Upper lobe of left lung (tissue), 6 donors: ENCODE measurements at regions not wholly inside any gene's neighbourhood (a gene's known extent, or its start where the extent isn't known, plus 50 kb on each side); places are given as distances from the start of the nearest gene placed in this dataset.

Experiments used
- ATAC-seq, 2 donors: fragments of 200-7000 bp; cut with Tn5 transposase; one replicate each; pipeline ENCODE4 v1.9.1; 2022; ENCODE audit warnings: mild to moderate bottlenecking in 2 of 2, moderate library complexity in 2 of 2; ENCODE audit not compliant: low FRiP score in 2 of 2
- DNase-seq, 2 donors: peaks; one replicate each; pipeline ENCODE4 v3.0.0-alpha.2; 2019 to 2020
- H3K27ac ChIP-seq, 4 donors: fragments of 200-600 bp; sonication (generic); one replicate each; pipeline ENCODE4 v1.5.1; 2016 to 2019
- H3K27me3 ChIP-seq, 4 donors: fragments of 200-600 bp; sonication (generic); one replicate each; pipeline ENCODE4 v1.5.1; 2017 to 2019
- H3K36me3 ChIP-seq, 4 donors: fragments of 200-600 bp; sonication (generic); one replicate each; pipeline ENCODE4 v1.5.1; 2016 to 2019
- H3K4me1 ChIP-seq, 4 donors: fragments of 200-600 bp; sonication (generic); one replicate each; pipeline ENCODE4 v1.5.1; 2018 to 2019
- H3K4me3 ChIP-seq, 4 donors: fragments of 200-600 bp; sonication (generic); one replicate each; pipeline ENCODE4 v1.5.1; 2017 to 2019; ENCODE audit warnings: mild to moderate bottlenecking in 2 of 4, moderate library complexity in 1 of 4
- H3K9me3 ChIP-seq, 4 donors: fragments of 200-600 bp; sonication (generic); one replicate each; pipeline ENCODE4 v1.5.1; 2018 to 2019
- EP300 ChIP-seq, 4 donors: sonication (generic); formaldehyde crosslinking; IDR thresholded peaks; one replicate each; pipeline ENCODE4 v1.5.1; 2017; ENCODE audit warnings: antibody characterized with exemption in 4 of 4, control low read depth in 2 of 4
- POLR2A ChIP-seq, 4 donors: fragments of 450-650 bp; IDR thresholded peaks; one replicate each; pipeline ENCODE4 v1.5.1; 2016 to 2017; ENCODE audit warnings: antibody characterized with exemption in 4 of 4, mild to moderate bottlenecking in 2 of 4
- POLR2AphosphoS5 ChIP-seq, 2 donors: sonication (generic); formaldehyde crosslinking; IDR thresholded peaks; one replicate each; pipeline ENCODE4 v1.5.1; 2017; ENCODE audit warnings: antibody characterized with exemption in 2 of 2
- WGBS, 2 donors: methylation state at CpG; one replicate each; pipeline ENCODE4 v1.1.5; 2017 to 2018; 5-methylcytosine and 5-hydroxymethylcytosine counted together
- TF ChIP-seq, protein P1 (sequence below), 6 experiments: fragments of 450-650 bp in 4 of 6; fragments of 200-600 bp in 2 of 6; sonication (generic) in 2 of 6; IDR thresholded peaks; one replicate each; pipeline ENCODE4 v1.5.1; 2016 to 2019; ENCODE audit warnings: antibody characterized with exemption in 6 of 6
- donor health status: DM: no; HTN: no; CAD: no; lungs with moderate emphysema.
- donor health status: DM: no; HTN: yes; CAD: no; lungs with severe emphysema.

DNA sequence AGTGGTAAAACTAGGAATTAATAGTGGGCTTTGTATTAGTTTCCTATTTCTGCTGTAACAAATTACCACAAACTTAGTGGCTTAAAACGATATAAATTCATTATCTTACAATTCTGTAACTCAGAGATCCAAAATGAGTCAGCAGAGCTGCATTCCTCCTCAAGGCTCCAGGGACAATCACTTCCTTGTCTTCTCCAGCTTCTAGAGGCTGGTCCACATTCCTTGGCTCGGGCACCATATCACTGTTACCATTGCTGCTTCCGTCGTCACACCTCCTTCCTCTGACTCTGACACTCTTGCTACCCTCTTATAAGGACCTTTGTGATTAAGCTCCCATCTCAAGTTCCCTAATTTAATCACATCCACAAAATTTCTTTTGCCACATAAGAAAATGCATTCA lies 567.8 kb upstream of the KLHL29 start:
- Histone ChIP-seq H3K9me3 (no peaks in the 10 kb centered on the region), H3K27ac (no peak overlapping the region), H3K36me3 (no peaks in the 10 kb centered on the region), H3K4me1 (no peaks in the 10 kb centered on the region), H3K27me3 (no peaks in the 10 kb centered on the region), H3K4me3 (no peak overlapping the region)
- no peak for TF ChIP-seq EP300 (IDR thresholded peaks at IDR 0.05)
- TF ChIP-seq POLR2A (IDR thresholded peaks at IDR 0.05), result no peak
- TF ChIP-seq POLR2AphosphoS5 (IDR thresholded peaks at IDR 0.05), result no peak
- TF ChIP-seq, protein P1, sequence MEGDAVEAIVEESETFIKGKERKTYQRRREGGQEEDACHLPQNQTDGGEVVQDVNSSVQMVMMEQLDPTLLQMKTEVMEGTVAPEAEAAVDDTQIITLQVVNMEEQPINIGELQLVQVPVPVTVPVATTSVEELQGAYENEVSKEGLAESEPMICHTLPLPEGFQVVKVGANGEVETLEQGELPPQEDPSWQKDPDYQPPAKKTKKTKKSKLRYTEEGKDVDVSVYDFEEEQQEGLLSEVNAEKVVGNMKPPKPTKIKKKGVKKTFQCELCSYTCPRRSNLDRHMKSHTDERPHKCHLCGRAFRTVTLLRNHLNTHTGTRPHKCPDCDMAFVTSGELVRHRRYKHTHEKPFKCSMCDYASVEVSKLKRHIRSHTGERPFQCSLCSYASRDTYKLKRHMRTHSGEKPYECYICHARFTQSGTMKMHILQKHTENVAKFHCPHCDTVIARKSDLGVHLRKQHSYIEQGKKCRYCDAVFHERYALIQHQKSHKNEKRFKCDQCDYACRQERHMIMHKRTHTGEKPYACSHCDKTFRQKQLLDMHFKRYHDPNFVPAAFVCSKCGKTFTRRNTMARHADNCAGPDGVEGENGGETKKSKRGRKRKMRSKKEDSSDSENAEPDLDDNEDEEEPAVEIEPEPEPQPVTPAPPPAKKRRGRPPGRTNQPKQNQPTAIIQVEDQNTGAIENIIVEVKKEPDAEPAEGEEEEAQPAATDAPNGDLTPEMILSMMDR (IDR thresholded peaks at IDR 0.05), result no peak
- DNase-seq (no peak), ATAC-seq (peak in 1 of 2 donors; percentile 85)
- WGBS, 2 donors, result 53 to 60% methylated on average over 4 of the region's 4 CpGs

DNA sequence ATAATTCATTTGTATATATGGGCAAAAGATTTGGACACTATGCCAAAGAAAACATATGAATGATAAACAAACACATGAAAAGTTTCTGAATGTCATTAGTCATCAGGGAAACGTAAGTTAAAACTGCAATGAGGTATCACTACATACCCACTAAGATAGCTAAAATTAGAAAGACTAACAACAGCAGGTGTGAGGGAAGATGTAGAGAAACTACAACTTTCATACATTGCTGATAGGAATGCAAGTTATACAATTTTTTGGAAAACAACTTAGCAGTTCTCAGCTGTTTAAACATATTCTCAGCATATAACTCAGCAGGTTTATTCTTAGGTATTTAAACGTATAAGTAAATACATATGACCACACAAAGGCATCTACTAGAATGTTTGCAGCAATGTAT lies 563.5 kb upstream of the KLHL29 start:
- no peaks in the 10 kb centered on the region for H3K36me3 ChIP-seq
- ATAC-seq, result no peak
- WGBS, 2 donors, result 51 to 59% methylated on average over 2 of the region's 2 CpGs
- H3K9me3 ChIP-seq, result no peaks in the 10 kb centered on the region
- no peaks in the 10 kb centered on the region for H3K4me1 ChIP-seq
- no peak overlapping the region for H3K27ac ChIP-seq
- H3K27me3 ChIP-seq, result no peaks in the 10 kb centered on the region
- no peak for DNase-seq
- TF ChIP-seq POLR2AphosphoS5 (IDR thresholded peaks at IDR 0.05) (no peak), POLR2A (IDR thresholded peaks at IDR 0.05) (no peak), EP300 (IDR thresholded peaks at IDR 0.05) (no peak)
- TF ChIP-seq, protein P1 (IDR thresholded peaks at IDR 0.05), result no peak
- H3K4me3 ChIP-seq, result no peak overlapping the region

DNA sequence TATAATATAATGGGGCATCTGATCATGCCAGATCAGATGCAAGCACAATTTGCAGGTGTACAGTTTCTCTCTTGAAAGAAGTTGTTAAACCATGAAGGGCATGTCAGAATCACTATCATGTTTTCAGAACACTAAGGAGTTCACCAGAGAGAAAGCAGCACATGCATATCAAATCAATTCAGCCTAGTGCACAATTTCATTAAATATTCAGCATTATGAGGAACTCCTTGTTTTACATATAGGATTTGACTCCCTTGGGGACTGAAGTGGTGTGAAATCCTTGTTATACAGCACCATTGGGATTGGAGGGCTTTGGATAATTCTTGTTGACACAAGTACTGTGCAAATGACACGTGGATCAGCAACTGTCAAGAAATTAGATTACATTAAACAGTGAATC lies 562.1 kb upstream of the KLHL29 start:
- no peaks in the 10 kb centered on the region for H3K9me3 ChIP-seq
- no peaks in the 10 kb centered on the region for H3K27me3 ChIP-seq
- H3K4me3 ChIP-seq, result no peak overlapping the region
- no peaks in the 10 kb centered on the region for H3K36me3 ChIP-seq
- no peak overlapping the region for H3K27ac ChIP-seq
- WGBS, 2 donors, result 36 to 64% methylated on average over 1 of the region's 1 CpG
- H3K4me1 ChIP-seq, result no peaks in the 10 kb centered on the region
- ATAC-seq (no peak), DNase-seq (no peak)
- TF ChIP-seq, protein P1 (IDR thresholded peaks at IDR 0.05), result no peak
- TF ChIP-seq POLR2A (IDR thresholded peaks at IDR 0.05) (no peak), POLR2AphosphoS5 (IDR thresholded peaks at IDR 0.05) (no peak), EP300 (IDR thresholded peaks at IDR 0.05) (no peak)

DNA sequence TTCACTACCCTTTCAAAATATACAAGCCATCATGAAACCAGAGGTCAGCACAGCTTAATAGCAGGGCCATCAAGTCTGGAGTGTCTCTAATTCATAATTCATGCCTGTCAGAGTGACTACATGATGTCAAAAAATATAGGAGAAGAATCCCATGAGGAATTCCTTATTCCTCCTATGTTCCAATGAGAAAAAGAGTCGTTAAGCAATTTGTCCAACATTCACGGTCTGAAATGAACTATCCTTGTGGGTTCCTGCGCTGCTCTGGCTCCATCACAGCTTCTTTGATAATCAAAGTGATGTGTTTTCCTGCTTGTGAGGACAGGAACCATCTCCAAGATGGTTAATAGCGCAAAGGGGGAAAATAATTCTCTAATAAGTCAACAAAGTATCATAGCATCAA lies 560.4 kb upstream of the KLHL29 start:
- TF ChIP-seq, protein P1 (IDR thresholded peaks at IDR 0.05), result no peak
- TF ChIP-seq EP300 (IDR thresholded peaks at IDR 0.05) (no peak), POLR2A (IDR thresholded peaks at IDR 0.05) (no peak), POLR2AphosphoS5 (IDR thresholded peaks at IDR 0.05) (no peak)
- Histone ChIP-seq H3K36me3 (no peaks in the 10 kb centered on the region), H3K27me3 (no peaks in the 10 kb centered on the region), H3K4me3 (no peak overlapping the region), H3K4me1 (no peaks in the 10 kb centered on the region), H3K27ac (no peak overlapping the region), H3K9me3 (no peaks in the 10 kb centered on the region)
- no peak for DNase-seq
- no peak for ATAC-seq
- WGBS, 2 donors, result 84 to 90% methylated on average over 4 of the region's 4 CpGs

DNA sequence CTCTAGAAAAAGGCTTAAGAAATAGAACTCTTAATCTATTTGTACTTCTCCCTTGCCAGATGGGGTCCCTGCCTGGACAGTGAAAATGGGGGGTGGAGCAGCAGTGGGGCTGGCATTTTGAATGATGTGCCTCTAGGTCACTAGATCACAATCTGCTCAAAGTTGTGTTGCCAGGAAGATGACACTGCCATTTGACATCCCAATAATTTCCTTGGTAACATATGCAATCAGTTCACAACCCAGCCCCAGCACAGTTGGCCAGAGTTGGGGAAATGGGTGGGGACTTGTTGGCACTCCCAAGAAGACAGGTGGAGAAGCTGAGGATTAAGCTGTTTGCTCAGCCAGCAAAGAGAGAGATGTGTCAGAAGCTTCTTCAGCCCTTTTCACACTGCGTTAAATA lies 558.3 kb upstream of the KLHL29 start:
- Histone ChIP-seq H3K27ac (no peak overlapping the region), H3K9me3 (no peaks in the 10 kb centered on the region), H3K4me1 (no peaks in the 10 kb centered on the region), H3K27me3 (no peaks in the 10 kb centered on the region), H3K36me3 (no peaks in the 10 kb centered on the region), H3K4me3 (no peak overlapping the region)
- ATAC-seq, result no peak
- DNase-seq, result no peak
- TF ChIP-seq POLR2A (IDR thresholded peaks at IDR 0.05) (no peak), POLR2AphosphoS5 (IDR thresholded peaks at IDR 0.05) (no peak), EP300 (IDR thresholded peaks at IDR 0.05) (no peak)
- TF ChIP-seq, protein P1 (IDR thresholded peaks at IDR 0.05), result no peak
- 89 to 94% methylated on average over 1 of the region's 1 CpG for WGBS, 2 donors
